PC-3 (cell line): ENCODE measurements at regions not wholly inside any gene's neighbourhood (a gene's known extent, or its start where the extent isn't known, plus 50 kb on each side); places are given as distances from the start of the nearest gene placed in this dataset.

ENCODE experiments used
- ATAC-seq: fragments of 200-7000 bp; cut with Tn5 transposase; 2 replicates; pipeline ENCODE4 v1.9.1; 2020; ENCODE audit warnings: mild to moderate bottlenecking, moderate library complexity
- BruUV-seq: library from RNA; stranded (reverse); fragments of 400-500 nt; replicated peaks from 2 replicates; lab custom pipeline; 2021; lab: Mats Ljungman, UMichigan
- CTCF ChIA-PET: fragments of 300-600 bp; sonication (Branson Sonifier 250); formaldehyde crosslinking; loops from one replicate; lab custom pipeline; 2022; ENCODE audit warnings: antibody characterized with exemption; lab: Charles Lee
- POLR2A ChIA-PET: fragments of 300-600 bp; sonication (Branson Sonifier 250); formaldehyde crosslinking; loops from one replicate; lab custom pipeline; 2022; ENCODE audit warnings: antibody characterized with exemption; ENCODE audit not compliant: unreplicated experiment; lab: Charles Lee
- DNase-seq: peaks from one replicate; pipeline ENCODE4 v3.0.0-alpha.2; 2015
- H2AFZ ChIP-seq: fragments of 300-600 bp; sonication (generic); 2 replicates; pipeline ENCODE4 v1.6.0; 2016; ENCODE audit warnings: antibody characterized with exemption, low read length
- H3F3A ChIP-seq: fragments of 300-600 bp; sonication (generic); one replicate; pipeline ENCODE4 v1.6.0; 2017; ENCODE audit warnings: antibody characterized with exemption, low read length, control low read depth, mild to moderate bottlenecking; ENCODE audit not compliant: unreplicated experiment
- H3K27ac ChIP-seq: fragments of 300-600 bp; sonication (generic); 2 replicates; pipeline ENCODE4 v1.5.1; 2016; ENCODE audit warnings: mild to moderate bottlenecking, low read length
- H3K27me3 ChIP-seq: fragments of 300-600 bp; sonication (generic); 2 replicates; pipeline ENCODE4 v1.6.1; 2016; ENCODE audit warnings: low read length, mixed read lengths
- H3K36me3 ChIP-seq: fragments of 300-600 bp; sonication (generic); 2 replicates; pipeline ENCODE4 v1.6.1; 2016; ENCODE audit warnings: low read depth, mixed run types, low read length, mixed read lengths
- H3K4me1 ChIP-seq: fragments of 300-600 bp; sonication (generic); 2 replicates; pipeline ENCODE4 v1.5.1; 2016; ENCODE audit warnings: low read length; ENCODE audit not compliant: insufficient read depth
- H3K4me2 ChIP-seq: fragments of 300-600 bp; sonication (generic); 2 replicates; pipeline ENCODE4 v1.6.0; 2016; ENCODE audit warnings: low read length
- H3K4me3 ChIP-seq: fragments of 300-600 bp; sonication (generic); 2 replicates; pipeline ENCODE4 v1.5.1; 2016; ENCODE audit warnings: mild to moderate bottlenecking, low read length, mixed read lengths
- H3K79me2 ChIP-seq: fragments of 300-600 bp; sonication (generic); 2 replicates; pipeline ENCODE4 v1.6.1; 2017; ENCODE audit warnings: low read length, mixed read lengths
- H3K9ac ChIP-seq: fragments of 300-600 bp; sonication (generic); 2 replicates; pipeline ENCODE4 v1.6.0; 2016; ENCODE audit warnings: mild to moderate bottlenecking, low read length
- H3K9me2 ChIP-seq: fragments of 300-600 bp; sonication (generic); replicated peaks from 2 replicates; pipeline ENCODE4 v1.6.1; 2016; ENCODE audit warnings: mixed run types, low read length, mixed read lengths
- H3K9me3 ChIP-seq: fragments of 300-600 bp; sonication (generic); 2 replicates; pipeline ENCODE4 v1.6.1; 2016; ENCODE audit warnings: low read length, mixed read lengths
- H4K20me1 ChIP-seq: fragments of 300-600 bp; sonication (generic); 2 replicates; pipeline ENCODE4 v1.6.1; 2016; ENCODE audit warnings: low read length, mixed read lengths
- EZH2 ChIP-seq: fragments of 300-600 bp; sonication (generic); IDR thresholded peaks from one replicate; pipeline ENCODE4 v1.6.1; 2017; ENCODE audit warnings: antibody characterized with exemption, mild to moderate bottlenecking, low read length; ENCODE audit not compliant: unreplicated experiment
- EZH2phosphoT487 ChIP-seq: fragments of 300-600 bp; sonication (generic); IDR thresholded peaks from 2 replicates; pipeline ENCODE4 v1.6.1; 2018; ENCODE audit warnings: mild to moderate bottlenecking, antibody characterized with exemption, low read length, borderline replicate concordance
- intact Hi-C: fragments of 100-400 bp; cut with micrococcal nuclease; formaldehyde crosslinking; loops from 2 replicates; pipeline ENCODE4 v1.9.0; 2023
- TF ChIP-seq, protein P1 (sequence below): fragments of 300-600 bp; sonication (generic); conservative IDR thresholded peaks from 2 replicates; pipeline ENCODE4 v1.5.1; 2017; ENCODE audit warnings: antibody characterized with exemption, low read depth, mild to moderate bottlenecking, low read length

DNA sequence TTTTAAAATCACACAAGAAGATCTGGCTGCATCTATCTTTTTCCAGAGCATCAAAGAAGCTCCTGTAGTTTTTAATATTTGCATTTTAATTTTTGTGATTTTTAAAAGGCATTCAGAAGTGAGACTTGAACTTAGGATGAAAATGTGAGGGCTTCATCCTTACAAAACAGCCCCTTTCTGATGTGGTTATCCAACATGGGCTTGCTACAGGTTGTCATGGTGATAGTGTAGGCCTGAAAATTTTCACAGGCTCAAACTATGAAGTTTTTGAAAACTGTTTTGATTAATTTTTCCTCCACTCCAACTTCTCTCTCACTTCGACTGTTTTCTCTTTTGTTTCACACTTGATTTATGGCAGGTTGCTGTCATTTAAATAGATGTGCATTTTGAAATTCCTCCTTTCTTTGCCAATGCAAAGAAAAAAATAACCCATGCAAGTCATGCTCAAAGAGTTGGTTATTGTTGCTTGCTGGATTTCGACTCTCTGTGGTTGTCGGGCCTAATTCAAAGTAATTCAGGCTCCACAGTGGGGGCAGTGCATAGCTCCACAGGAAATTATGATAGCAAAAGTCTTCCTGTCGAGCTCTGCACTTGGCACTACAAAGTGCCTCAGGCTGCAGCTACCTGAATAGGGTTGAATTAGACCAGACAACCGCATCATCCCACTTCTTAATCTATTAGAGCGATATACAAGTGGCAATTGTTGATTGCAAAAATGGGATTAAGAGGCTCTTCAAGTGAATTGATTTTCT, 201.0 kb upstream of the GPR101 start:
- Histone ChIP-seq H3K9me2 (no peaks in the 10 kb centered on the region), H3K4me3 (no peak overlapping the region), H4K20me1 (no peaks in the 10 kb centered on the region), H3K9ac (no peak overlapping the region), H3K79me2 (no peaks in the 10 kb centered on the region), H3K27ac (no peak overlapping the region), H3K4me2 (no peak overlapping the region), H3K36me3 (no peaks in the 10 kb centered on the region), H3F3A (no peaks in the 10 kb centered on the region), H3K27me3 (peaks cover 59% of the 10 kb centered on the region), H3K4me1 (no peaks in the 10 kb centered on the region), H3K9me3 (no peaks in the 10 kb centered on the region), H2AFZ (no peak overlapping the region)
- no TSS peak for BruUV-seq
- CTCF ChIA-PET = no interaction called here
- intact Hi-C loops = no loop called here
- POLR2A ChIA-PET = no interaction called here
- no peak for TF ChIP-seq EZH2
- no peak for TF ChIP-seq EZH2phosphoT487
- TF ChIP-seq, protein P1, sequence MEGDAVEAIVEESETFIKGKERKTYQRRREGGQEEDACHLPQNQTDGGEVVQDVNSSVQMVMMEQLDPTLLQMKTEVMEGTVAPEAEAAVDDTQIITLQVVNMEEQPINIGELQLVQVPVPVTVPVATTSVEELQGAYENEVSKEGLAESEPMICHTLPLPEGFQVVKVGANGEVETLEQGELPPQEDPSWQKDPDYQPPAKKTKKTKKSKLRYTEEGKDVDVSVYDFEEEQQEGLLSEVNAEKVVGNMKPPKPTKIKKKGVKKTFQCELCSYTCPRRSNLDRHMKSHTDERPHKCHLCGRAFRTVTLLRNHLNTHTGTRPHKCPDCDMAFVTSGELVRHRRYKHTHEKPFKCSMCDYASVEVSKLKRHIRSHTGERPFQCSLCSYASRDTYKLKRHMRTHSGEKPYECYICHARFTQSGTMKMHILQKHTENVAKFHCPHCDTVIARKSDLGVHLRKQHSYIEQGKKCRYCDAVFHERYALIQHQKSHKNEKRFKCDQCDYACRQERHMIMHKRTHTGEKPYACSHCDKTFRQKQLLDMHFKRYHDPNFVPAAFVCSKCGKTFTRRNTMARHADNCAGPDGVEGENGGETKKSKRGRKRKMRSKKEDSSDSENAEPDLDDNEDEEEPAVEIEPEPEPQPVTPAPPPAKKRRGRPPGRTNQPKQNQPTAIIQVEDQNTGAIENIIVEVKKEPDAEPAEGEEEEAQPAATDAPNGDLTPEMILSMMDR = no peak
- ATAC-seq (no peak), DNase-seq (no peak)

DNA sequence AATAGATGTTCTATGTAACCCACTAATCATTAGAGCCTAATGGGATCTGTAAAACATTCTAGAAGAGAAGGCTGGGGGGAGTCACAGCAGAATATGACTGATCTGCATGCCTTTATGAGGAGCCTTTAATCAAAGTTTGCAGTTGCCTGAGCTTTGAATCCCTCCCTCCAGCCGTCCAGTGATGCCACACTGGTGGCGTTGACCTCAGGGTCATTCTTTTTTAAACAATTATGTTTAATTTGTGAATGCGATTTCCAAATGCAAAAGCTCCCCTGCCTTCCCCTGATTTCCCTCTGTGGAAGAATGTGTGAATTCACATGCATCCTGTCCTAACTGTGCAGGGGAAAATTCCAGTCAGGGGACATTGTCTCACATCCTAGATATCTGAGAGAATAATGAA, 199.7 kb upstream of the GPR101 start:
- Histone ChIP-seq H3K4me3 (no peak overlapping the region), H3K9me2 (no peaks in the 10 kb centered on the region), H3K27ac (no peak overlapping the region), H3K79me2 (no peaks in the 10 kb centered on the region), H3F3A (no peaks in the 10 kb centered on the region), H3K9me3 (no peaks in the 10 kb centered on the region), H3K4me2 (no peak overlapping the region), H3K27me3 (peaks cover 46% of the 10 kb centered on the region), H3K36me3 (no peaks in the 10 kb centered on the region), H3K4me1 (no peaks in the 10 kb centered on the region), H3K9ac (no peak overlapping the region), H4K20me1 (no peaks in the 10 kb centered on the region), H2AFZ (no peak overlapping the region)
- TF ChIP-seq EZH2 (no peak), EZH2phosphoT487 (no peak)
- TF ChIP-seq, protein P1 = no peak
- no peak for ATAC-seq
- intact Hi-C loops = no loop called here
- ChIA-PET POLR2A (no interaction called here), CTCF (no interaction called here)
- no TSS peak for BruUV-seq
- no peak for DNase-seq

DNA sequence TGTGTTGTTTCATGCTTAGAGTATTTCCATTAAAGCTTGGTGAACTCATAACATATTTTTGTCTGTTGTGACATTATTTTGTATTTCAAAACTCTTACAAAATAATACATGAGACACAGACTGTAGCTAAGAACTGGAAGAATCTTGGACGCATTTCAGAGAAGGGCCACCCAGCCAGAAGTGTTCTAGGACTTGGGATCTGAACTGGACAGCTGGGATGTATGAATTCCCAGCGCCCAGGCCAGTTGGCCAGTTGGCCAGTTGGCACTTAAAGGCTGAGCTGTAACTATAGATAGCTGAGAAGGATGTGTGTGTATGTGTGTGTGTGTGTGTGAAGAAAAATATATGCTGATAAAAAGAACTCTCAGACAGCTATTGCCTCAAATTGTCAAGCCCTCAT, 193.4 kb upstream of the GPR101 start:
- TF ChIP-seq EZH2phosphoT487 = no peak
- TF ChIP-seq, protein P1 = no peak
- no peak for TF ChIP-seq EZH2
- no peaks in the 10 kb centered on the region for H3K9me2 ChIP-seq

More for the DNA sequence above, 193.4 kb upstream of the GPR101 start:
- H3K27ac ChIP-seq = no peak overlapping the region
- no peaks in the 10 kb centered on the region for H3K36me3 ChIP-seq
- H3K4me3 ChIP-seq = no peak overlapping the region
- no TSS peak for BruUV-seq
- no peaks in the 10 kb centered on the region for H3K9me3 ChIP-seq
- intact Hi-C loops = no loop called here
- H2AFZ ChIP-seq = no peak overlapping the region
- H3K79me2 ChIP-seq = no peaks in the 10 kb centered on the region
- no peak overlapping the region for H3K9ac ChIP-seq
- ChIA-PET POLR2A (no interaction called here), CTCF (no interaction called here)
- H3K4me2 ChIP-seq = no peak overlapping the region
- no peaks in the 10 kb centered on the region for H4K20me1 ChIP-seq
- H3K4me1 ChIP-seq = no peaks in the 10 kb centered on the region
- no peaks in the 10 kb centered on the region for H3F3A ChIP-seq
- DNase-seq (no peak), ATAC-seq (no peak)
- H3K27me3 ChIP-seq = peaks cover 13% of the 10 kb centered on the region
